ENCODE measurements at regions not wholly inside any gene's neighbourhood (a gene's known extent, or its start where the extent isn't known, plus 50 kb on each side); places are given as distances from the start of the nearest gene placed in this dataset.

- in situ Hi-C loops (cut with HindIII; ENCODE audit: low sequenced_read_pairs) = no loop called here
These were observed 310.6 kb downstream of the TFEC start for GRCh38 chr7:115719963-115720362.

- in situ Hi-C loops (cut with HindIII; ENCODE audit: low sequenced_read_pairs) = no loop called here
These were observed 320.9 kb downstream of the TFEC start for GRCh38 chr7:115709664-115710063.

GRCh38 chr7:115708013-115708341 is 322.6 kb downstream of the TFEC start:
- in situ Hi-C loops (cut with HindIII; ENCODE audit: low sequenced_read_pairs) = no loop called here

- in situ Hi-C loops (cut with HindIII; ENCODE audit: low sequenced_read_pairs) = no loop called here
These were observed 323.1 kb downstream of the TFEC start for GRCh38 chr7:115707258-115708012.

GRCh38 chr7:115704884-115705283 is 325.7 kb downstream of the TFEC start:
- in situ Hi-C loops (cut with HindIII; ENCODE audit: low sequenced_read_pairs) = no loop called here

GRCh38 chr7:115701141-115701540 is 329.4 kb downstream of the TFEC start:
- in situ Hi-C loops (cut with HindIII; ENCODE audit: low sequenced_read_pairs) = no loop called here

- in situ Hi-C loops (cut with HindIII; ENCODE audit: low sequenced_read_pairs) = no loop called here
These were observed 336.1 kb downstream of the TFEC start for GRCh38 chr7:115694424-115694823.

GRCh38 chr7:115693779-115694178 is 336.8 kb downstream of the TFEC start:
- in situ Hi-C loops (cut with HindIII; ENCODE audit: low sequenced_read_pairs) = no loop called here

- in situ Hi-C loops (cut with HindIII; ENCODE audit: low sequenced_read_pairs) = no loop called here
These were observed 340.6 kb downstream of the TFEC start for GRCh38 chr7:115689941-115690340.

GRCh38 chr7:115683093-115683492 is 347.5 kb downstream of the TFEC start:
- in situ Hi-C loops (cut with HindIII; ENCODE audit: low sequenced_read_pairs) = no loop called here

- in situ Hi-C loops (cut with HindIII; ENCODE audit: low sequenced_read_pairs) = no loop called here
These were observed 348.1 kb downstream of the TFEC start for GRCh38 chr7:115682507-115682906.

GRCh38 chr7:115680921-115681320 is 349.6 kb downstream of the TFEC start:
- in situ Hi-C loops (cut with HindIII; ENCODE audit: low sequenced_read_pairs) = no loop called here

GRCh38 chr7:115679976-115680375 is 350.6 kb downstream of the TFEC start:
- in situ Hi-C loops (cut with HindIII; ENCODE audit: low sequenced_read_pairs) = no loop called here

GRCh38 chr7:115679423-115679822 is 351.1 kb downstream of the TFEC start:
- in situ Hi-C loops (cut with HindIII; ENCODE audit: low sequenced_read_pairs) = no loop called here

- in situ Hi-C loops (cut with HindIII; ENCODE audit: low sequenced_read_pairs) = no loop called here
These were observed 352.2 kb downstream of the TFEC start for GRCh38 chr7:115678086-115678982.

GRCh38 chr7:115676707-115677106 is 353.9 kb downstream of the TFEC start:
- in situ Hi-C loops (cut with HindIII; ENCODE audit: low sequenced_read_pairs) = no loop called here

- in situ Hi-C loops (cut with HindIII; ENCODE audit: low sequenced_read_pairs) = no loop called here
These were observed 354.5 kb downstream of the TFEC start for GRCh38 chr7:115676080-115676479.

- in situ Hi-C loops (cut with HindIII; ENCODE audit: low sequenced_read_pairs) = no loop called here
These were observed 356.0 kb downstream of the TFEC start for GRCh38 chr7:115674467-115675024.

- in situ Hi-C loops (cut with HindIII; ENCODE audit: low sequenced_read_pairs) = no loop called here
These were observed 358.5 kb downstream of the TFEC start for GRCh38 chr7:115672024-115672423.

- in situ Hi-C loops (cut with HindIII; ENCODE audit: low sequenced_read_pairs) = no loop called here
These were observed 367.9 kb downstream of the TFEC start for GRCh38 chr7:115662676-115663075.

- in situ Hi-C loops (cut with HindIII; ENCODE audit: low sequenced_read_pairs) = no loop called here
These were observed 368.4 kb downstream of the TFEC start for GRCh38 chr7:115662120-115662519.

- in situ Hi-C loops (cut with HindIII; ENCODE audit: low sequenced_read_pairs) = no loop called here
These were observed 372.3 kb downstream of the TFEC start for GRCh38 chr7:115658223-115658622.

All from DLD1 (cell line).